Smooth muscle cell (in vitro differentiated cells): ENCODE measurements at regions not wholly inside any gene's neighbourhood (a gene's known extent, or its start where the extent isn't known, plus 50 kb on each side); places are given as distances from the start of the nearest gene placed in this dataset.
A peak's percentile ranks its signal among the peaks of the same experiment; 100 is the strongest.

Source experiments
- DNase-seq: peaks from one replicate; lab custom pipeline; 2025; ENCODE audit not compliant: unreplicated experiment; lab: John Stamatoyannopoulos, UW
- H2AFZ ChIP-seq: fragments of 200-600 bp; sonication (generic); 2 replicates; pipeline ENCODE4 v1.6.0; 2016; ENCODE audit warnings: antibody characterized with exemption, low read depth, mild to moderate bottlenecking
- H3F3A ChIP-seq: fragments of 200-600 bp; sonication (generic); 2 replicates; pipeline ENCODE4 v1.6.0; 2017; ENCODE audit warnings: antibody characterized with exemption, low read depth
- H3K27ac ChIP-seq: fragments of 200-600 bp; sonication (generic); 2 replicates; pipeline ENCODE4 v1.5.1; 2016; ENCODE audit warnings: low read depth, mild to moderate bottlenecking
- H3K27me3 ChIP-seq: fragments of 200-600 bp; sonication (generic); 2 replicates; pipeline ENCODE4 v1.6.1; 2016; ENCODE audit warnings: low read depth, mild to moderate bottlenecking
- H3K36me3 ChIP-seq: fragments of 200-600 bp; sonication (generic); 2 replicates; pipeline ENCODE4 v1.5.1; 2016; ENCODE audit warnings: low read depth
- H3K4me1 ChIP-seq: fragments of 200-600 bp; sonication (generic); 2 replicates; pipeline ENCODE4 v1.5.1; 2016; ENCODE audit warnings: low read depth
- H3K4me2 ChIP-seq: fragments of 200-600 bp; sonication (generic); 2 replicates; pipeline ENCODE4 v1.6.0; 2016; ENCODE audit warnings: mild to moderate bottlenecking
- H3K4me3 ChIP-seq: fragments of 200-600 bp; sonication (generic); 2 replicates; pipeline ENCODE4 v1.5.1; 2016; ENCODE audit warnings: mild to moderate bottlenecking
- H3K79me2 ChIP-seq: fragments of 200-600 bp; sonication (generic); 2 replicates; pipeline ENCODE4 v1.6.0; 2016; ENCODE audit warnings: low read depth, mild to moderate bottlenecking
- H3K9ac ChIP-seq: fragments of 200-600 bp; sonication (generic); 2 replicates; pipeline ENCODE4 v1.6.0; 2016; ENCODE audit warnings: low read depth
- H3K9me3 ChIP-seq: fragments of 200-600 bp; sonication (generic); replicated peaks from 2 replicates; pipeline ENCODE4 v1.5.1; 2016; ENCODE audit warnings: low read depth
- H4K20me1 ChIP-seq: fragments of 200-600 bp; sonication (generic); 2 replicates; pipeline ENCODE4 v1.6.0; 2016; ENCODE audit warnings: low read depth
- CTCF ChIP-seq: fragments of 200-600 bp; sonication (generic); IDR thresholded peaks from 2 replicates; pipeline ENCODE4 v1.5.1; 2017; ENCODE audit warnings: borderline replicate concordance, mild to moderate bottlenecking, antibody characterized with exemption; ENCODE audit not compliant: insufficient read depth, poor library complexity, severe bottlenecking
- WGBS: methylation state at CpG from one replicate; pipeline ENCODE4 v1.1.7; 2016; ENCODE audit warnings: low lambda C conversion rate; 5-methylcytosine and 5-hydroxymethylcytosine counted together

GRCh38 chr9:16331527-16331926, 538.9 kb downstream of the BNC2 start:
- no peak overlapping the region for H3K9ac ChIP-seq
- no peaks in the 10 kb centered on the region for H3K27me3 ChIP-seq
- peaks cover 5% of the 10 kb centered on the region for H3F3A ChIP-seq
- no peak for DNase-seq
- peaks cover 4% of the 10 kb centered on the region for H3K4me1 ChIP-seq
- no peaks in the 10 kb centered on the region for H3K79me2 ChIP-seq
- 95% methylated on average over 5 of the region's 5 CpGs for WGBS
- H3K4me3 ChIP-seq = no peak overlapping the region
- no peak overlapping the region for H3K27ac ChIP-seq
- H2AFZ ChIP-seq = no peak overlapping the region
- no peaks in the 10 kb centered on the region for H4K20me1 ChIP-seq
- no peak for TF ChIP-seq CTCF
- H3K9me3 ChIP-seq = no peaks in the 10 kb centered on the region
- no peaks in the 10 kb centered on the region for H3K36me3 ChIP-seq
- no peak overlapping the region for H3K4me2 ChIP-seq

- H3K4me1 ChIP-seq = peaks cover 7% of the 10 kb centered on the region
- no peak for DNase-seq
- no peaks in the 10 kb centered on the region for H3K9me3 ChIP-seq
These were observed 536.8 kb downstream of the BNC2 start for GRCh38 chr9:16333691-16334090.

GRCh38 chr9:16335788-16336580, 534.5 kb downstream of the BNC2 start:
- Histone ChIP-seq H3K27ac (peak overlapping the region; percentile 90), H3K4me3 (no peak overlapping the region), H3K4me2 (peak overlapping the region; percentile 68), H3K36me3 (no peaks in the 10 kb centered on the region), H3K27me3 (no peaks in the 10 kb centered on the region), H3K79me2 (no peaks in the 10 kb centered on the region), H3F3A (peaks cover 5% of the 10 kb centered on the region), H4K20me1 (no peaks in the 10 kb centered on the region), H3K9me3 (no peaks in the 10 kb centered on the region), H3K4me1 (peaks cover 7% of the 10 kb centered on the region), H2AFZ (no peak overlapping the region), H3K9ac (no peak overlapping the region)
- TF ChIP-seq CTCF = no peak
- no peak for DNase-seq
- WGBS = 79% methylated on average over 7 of the region's 7 CpGs

More at GRCh38 chr9:16333691-16334090, 536.8 kb downstream of the BNC2 start:
- Histone ChIP-seq H4K20me1 (no peaks in the 10 kb centered on the region), H3K79me2 (no peaks in the 10 kb centered on the region), H3K27me3 (no peaks in the 10 kb centered on the region), H3K27ac (no peak overlapping the region), H3K36me3 (no peaks in the 10 kb centered on the region), H3K9ac (no peak overlapping the region), H3K4me3 (no peak overlapping the region), H2AFZ (no peak overlapping the region), H3F3A (peaks cover 5% of the 10 kb centered on the region), H3K4me2 (no peak overlapping the region)
- WGBS = 84% methylated on average over 7 of the region's 7 CpGs
- no peak for TF ChIP-seq CTCF

GRCh38 chr9:16336833-16337232, 533.6 kb downstream of the BNC2 start:
- no peak for TF ChIP-seq CTCF
- 51% methylated on average over 2 of the region's 2 CpGs for WGBS
- Histone ChIP-seq H3K36me3 (no peaks in the 10 kb centered on the region), H2AFZ (no peak overlapping the region), H3K4me2 (peak overlapping the region; percentile 38), H3F3A (peaks cover 5% of the 10 kb centered on the region), H3K4me1 (peaks cover 7% of the 10 kb centered on the region), H3K9me3 (no peaks in the 10 kb centered on the region), H3K27me3 (no peaks in the 10 kb centered on the region), H3K79me2 (no peaks in the 10 kb centered on the region), H3K9ac (no peak overlapping the region), H3K4me3 (no peak overlapping the region), H3K27ac (peak overlapping the region; percentile 85), H4K20me1 (no peaks in the 10 kb centered on the region)
- no peak for DNase-seq
